GM20000 (cell line): ENCODE measurements at regions not wholly inside any gene's neighbourhood (a gene's known extent, or its start where the extent isn't known, plus 50 kb on each side); places are given as distances from the start of the nearest gene placed in this dataset.

Experiments used
- DNase-seq: peaks from one replicate; pipeline ENCODE4 v3.0.0; 2012; ENCODE audit warnings: low spot score
- TF ChIP-seq, protein P1 (sequence below): IDR thresholded peaks from 2 replicates; pipeline ENCODE4 v1.5.1; 2012; ENCODE audit warnings: mild to moderate bottlenecking, control low read depth; ENCODE audit errors: extremely low read depth, missing control alignments

DNA sequence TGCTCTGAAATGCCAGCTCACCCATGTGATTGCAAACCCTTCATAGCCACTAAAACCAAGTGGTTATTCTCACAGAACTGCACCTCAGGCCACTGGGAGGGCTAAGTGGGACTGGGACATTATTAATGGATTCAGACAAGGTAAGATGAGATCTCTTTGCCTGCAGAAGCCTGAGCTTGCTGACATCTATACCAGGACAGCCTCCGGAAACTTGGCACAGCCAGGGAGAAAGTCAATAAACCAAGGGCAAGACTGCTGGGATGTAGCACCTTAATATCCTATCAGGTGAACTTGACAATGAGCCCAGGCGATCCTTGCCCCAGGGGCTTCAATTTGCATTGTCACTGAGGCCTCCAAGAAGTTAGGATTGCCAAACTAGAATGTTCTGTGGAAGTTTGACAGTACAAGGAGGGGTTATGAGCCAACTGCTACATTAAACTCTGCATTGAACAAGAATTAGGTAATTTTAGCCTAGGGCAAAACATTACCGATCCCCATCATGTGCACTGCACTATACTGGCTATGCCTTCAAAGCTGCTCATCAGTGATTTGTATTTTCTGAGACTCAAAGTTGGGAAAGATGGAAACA, 60.1 kb upstream of the RALGAPA2 start:
- DNase-seq, result no peak
- TF ChIP-seq, protein P1, sequence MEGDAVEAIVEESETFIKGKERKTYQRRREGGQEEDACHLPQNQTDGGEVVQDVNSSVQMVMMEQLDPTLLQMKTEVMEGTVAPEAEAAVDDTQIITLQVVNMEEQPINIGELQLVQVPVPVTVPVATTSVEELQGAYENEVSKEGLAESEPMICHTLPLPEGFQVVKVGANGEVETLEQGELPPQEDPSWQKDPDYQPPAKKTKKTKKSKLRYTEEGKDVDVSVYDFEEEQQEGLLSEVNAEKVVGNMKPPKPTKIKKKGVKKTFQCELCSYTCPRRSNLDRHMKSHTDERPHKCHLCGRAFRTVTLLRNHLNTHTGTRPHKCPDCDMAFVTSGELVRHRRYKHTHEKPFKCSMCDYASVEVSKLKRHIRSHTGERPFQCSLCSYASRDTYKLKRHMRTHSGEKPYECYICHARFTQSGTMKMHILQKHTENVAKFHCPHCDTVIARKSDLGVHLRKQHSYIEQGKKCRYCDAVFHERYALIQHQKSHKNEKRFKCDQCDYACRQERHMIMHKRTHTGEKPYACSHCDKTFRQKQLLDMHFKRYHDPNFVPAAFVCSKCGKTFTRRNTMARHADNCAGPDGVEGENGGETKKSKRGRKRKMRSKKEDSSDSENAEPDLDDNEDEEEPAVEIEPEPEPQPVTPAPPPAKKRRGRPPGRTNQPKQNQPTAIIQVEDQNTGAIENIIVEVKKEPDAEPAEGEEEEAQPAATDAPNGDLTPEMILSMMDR, result no peak

DNA sequence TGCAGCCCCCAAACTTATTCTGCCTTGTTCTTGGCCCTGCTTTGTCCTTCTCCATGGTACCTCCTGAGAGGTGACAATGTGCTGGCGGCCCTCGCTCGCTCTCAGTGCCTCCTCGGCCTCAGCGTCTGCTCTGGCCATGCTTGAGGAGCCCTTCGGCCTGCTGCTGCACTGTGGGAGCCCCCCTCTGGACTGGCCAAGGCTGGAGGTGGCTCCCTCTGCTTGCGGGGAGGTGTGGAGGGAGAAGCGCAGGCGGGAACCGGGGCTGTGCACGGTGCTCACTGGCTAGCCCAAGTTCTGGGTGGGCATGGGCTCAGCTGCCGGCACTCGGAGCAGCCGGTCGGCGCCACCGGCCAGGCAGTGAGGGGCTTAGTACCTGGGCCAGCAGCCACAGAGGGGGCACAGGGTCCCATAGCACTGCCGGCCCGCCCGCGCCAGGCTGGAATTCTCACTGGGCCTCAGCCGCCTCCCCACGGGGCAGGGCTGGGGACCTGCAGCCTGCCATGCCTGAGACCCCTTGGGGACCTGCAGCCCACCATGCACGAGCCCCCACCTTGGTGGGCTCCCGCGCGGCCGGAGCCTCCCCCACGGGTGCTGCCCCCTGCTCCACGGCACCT, 55.9 kb upstream of the RALGAPA2 start:
- TF ChIP-seq, protein P1, result no peak
- DNase-seq, result no peak

DNA sequence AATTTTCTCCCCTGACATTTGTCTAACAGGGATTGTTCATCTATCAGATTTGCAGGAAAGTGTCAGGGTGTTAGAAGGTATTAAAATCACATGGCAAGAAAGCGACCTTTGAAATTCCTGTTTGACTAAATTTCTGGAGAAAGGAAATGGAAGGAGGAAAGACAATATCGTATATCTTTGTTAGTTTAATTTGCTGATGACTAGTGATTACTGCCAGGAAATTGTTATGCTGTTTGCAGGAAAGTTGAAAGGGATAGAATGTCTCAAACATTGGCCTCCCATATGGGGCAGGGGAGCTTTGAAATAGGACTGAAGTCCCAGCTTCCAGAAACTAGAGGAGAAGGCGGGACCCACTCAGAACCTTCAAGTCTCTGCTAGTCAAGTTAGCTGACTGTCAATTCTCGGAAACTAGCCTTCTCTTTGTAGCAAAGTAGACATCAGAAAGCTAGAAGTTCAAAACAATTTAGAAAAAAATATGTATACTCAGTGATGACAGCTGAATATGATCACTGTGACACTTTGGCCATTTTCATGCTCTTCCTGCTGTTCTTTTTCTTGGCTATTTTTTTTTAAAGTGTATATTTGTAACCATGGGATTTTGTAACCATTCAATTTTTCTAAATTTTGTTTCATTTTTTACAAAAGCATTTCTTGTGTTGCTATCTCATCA, 53.4 kb upstream of the RALGAPA2 start:
- TF ChIP-seq, protein P1, result no peak
- no peak for DNase-seq

DNA sequence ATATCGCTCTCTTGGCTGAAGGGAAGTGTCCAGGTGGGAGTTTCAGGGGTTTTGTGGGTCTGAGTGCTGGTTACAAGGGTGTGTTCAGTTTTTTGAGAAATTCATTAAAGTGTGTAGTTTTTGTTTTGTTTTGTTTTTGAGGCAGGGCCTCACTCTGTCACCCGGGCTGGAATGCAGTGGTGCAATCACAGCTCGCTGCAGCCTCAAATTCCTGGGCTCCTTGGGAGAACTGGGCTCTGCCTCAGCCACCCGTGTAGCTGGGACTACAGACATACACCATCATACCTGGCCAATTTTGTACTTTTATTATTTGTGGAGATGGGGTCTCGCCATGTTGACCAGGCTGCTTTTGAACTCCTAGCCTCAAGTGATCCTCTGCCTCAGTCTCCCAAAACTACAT, 51.2 kb upstream of the RALGAPA2 start:
- TF ChIP-seq, protein P1, result no peak
- DNase-seq, result no peak
